H9 (cell line): ENCODE measurements at regions not wholly inside any gene's neighbourhood (a gene's known extent, or its start where the extent isn't known, plus 50 kb on each side); places are given as distances from the start of the nearest gene placed in this dataset.

Experiments used
- DNase-seq: peaks from one replicate; pipeline ENCODE4 v3.0.0-alpha.2; 2017
- H2AFZ ChIP-seq: one replicate; pipeline ENCODE4 v1.6.1; 2013; ENCODE audit warnings: mild to moderate bottlenecking, low read length, control low read depth, moderate library complexity
- H2AK5ac ChIP-seq: 2 replicates; pipeline ENCODE4 v1.6.1; 2013; ENCODE audit warnings: low read length, control low read depth, mixed read lengths; ENCODE audit not compliant: insufficient read length
- H2BK120ac ChIP-seq: one replicate; pipeline ENCODE4 v1.6.1; 2013; ENCODE audit warnings: low read depth, mild to moderate bottlenecking, low read length, control low read depth, inconsistent platforms; ENCODE audit not compliant: poor library complexity, severe bottlenecking
- H2BK12ac ChIP-seq: 2 replicates; pipeline ENCODE4 v1.6.1; 2013; ENCODE audit warnings: low read length, control low read depth, mixed read lengths, low read depth; ENCODE audit not compliant: insufficient read length
- H2BK15ac ChIP-seq: 2 replicates; pipeline ENCODE4 v1.6.1; 2013; ENCODE audit warnings: low read depth, low read length, control low read depth
- H2BK20ac ChIP-seq: one replicate; pipeline ENCODE4 v1.6.1; 2013; ENCODE audit warnings: low read depth, mild to moderate bottlenecking, low read length, control low read depth, inconsistent platforms; ENCODE audit not compliant: poor library complexity, severe bottlenecking
- H2BK5ac ChIP-seq: 2 replicates; pipeline ENCODE4 v1.6.1; 2013; ENCODE audit warnings: low read length, control low read depth, mixed read lengths; ENCODE audit not compliant: insufficient read length
- H3K14ac ChIP-seq: 2 replicates; pipeline ENCODE4 v1.6.1; 2013; ENCODE audit warnings: low read length, control low read depth; ENCODE audit not compliant: insufficient read depth
- H3K18ac ChIP-seq: 2 replicates; pipeline ENCODE4 v1.6.1; 2013; ENCODE audit warnings: low read depth, mild to moderate bottlenecking, mixed read lengths, low read length, control low read depth; ENCODE audit not compliant: insufficient read length
- H3K23ac ChIP-seq: 2 replicates; pipeline ENCODE4 v1.6.1; 2013; ENCODE audit warnings: low read length, control low read depth, mixed read lengths, low read depth; ENCODE audit not compliant: insufficient read length
- H3K23me2 ChIP-seq: 2 replicates; pipeline ENCODE4 v1.6.1; 2013; ENCODE audit warnings: low read depth, mild to moderate bottlenecking, mixed read lengths, low read length, control low read depth; ENCODE audit not compliant: insufficient read length, poor library complexity, severe bottlenecking
- H3K27ac ChIP-seq: 2 replicates; pipeline ENCODE4 v1.5.1; 2013; ENCODE audit warnings: low read length, control low read depth, mixed read lengths, low read depth; ENCODE audit not compliant: insufficient read length
- H3K27me3 ChIP-seq: 2 replicates; pipeline ENCODE4 v1.6.1; 2013; ENCODE audit warnings: low read length, control low read depth, inconsistent platforms; ENCODE audit not compliant: insufficient read depth
- H3K4ac ChIP-seq: 2 replicates; pipeline ENCODE4 v1.6.1; 2013; ENCODE audit warnings: low read depth, mild to moderate bottlenecking, control low read depth, inconsistent platforms, low read length, moderate library complexity
- H3K4me1 ChIP-seq: 2 replicates; pipeline ENCODE4 v1.6.1; 2013; ENCODE audit warnings: low read length, control low read depth, inconsistent platforms; ENCODE audit not compliant: insufficient read depth
- H3K4me2 ChIP-seq: 2 replicates; pipeline ENCODE4 v1.6.1; 2013; ENCODE audit warnings: low read length, control low read depth, mixed read lengths; ENCODE audit not compliant: insufficient read length, insufficient read depth
- H3K56ac ChIP-seq: 2 replicates; pipeline ENCODE4 v1.6.1; 2013; ENCODE audit warnings: low read depth, mild to moderate bottlenecking, mixed read lengths, low read length, control low read depth; ENCODE audit not compliant: insufficient read length
- H3K79me1 ChIP-seq: 2 replicates; pipeline ENCODE4 v1.6.1; 2013; ENCODE audit warnings: low read depth, mild to moderate bottlenecking, moderate library complexity, low read length, control low read depth, inconsistent platforms; ENCODE audit not compliant: insufficient read depth, poor library complexity, severe bottlenecking
- H3K79me2 ChIP-seq: 2 replicates; pipeline ENCODE4 v1.6.1; 2013; ENCODE audit warnings: low read length, control low read depth, inconsistent platforms; ENCODE audit not compliant: insufficient read depth
- H3K9ac ChIP-seq: 2 replicates; pipeline ENCODE4 v1.6.1; 2013; ENCODE audit warnings: low read length, control low read depth, mixed read lengths; ENCODE audit not compliant: insufficient read length; ENCODE audit errors: extremely low read depth
- H3K9me3 ChIP-seq: one replicate; pipeline ENCODE4 v1.6.1; 2013; ENCODE audit warnings: low read depth, low read length, inconsistent platforms; ENCODE audit not compliant: control insufficient read depth
- H3T11ph ChIP-seq: one replicate; pipeline ENCODE4 v1.6.1; 2013; ENCODE audit warnings: mild to moderate bottlenecking, low read length, control low read depth, inconsistent platforms
- H4K20me1 ChIP-seq: one replicate; pipeline ENCODE4 v1.6.1; 2013; ENCODE audit not compliant: control insufficient read depth, insufficient read length, insufficient read depth
- H4K5ac ChIP-seq: 2 replicates; pipeline ENCODE4 v1.6.1; 2013; ENCODE audit warnings: low read depth, mild to moderate bottlenecking, mixed read lengths, low read length, control low read depth; ENCODE audit not compliant: insufficient read length
- H4K8ac ChIP-seq: replicated peaks from 2 replicates; pipeline ENCODE4 v1.6.1; 2013; ENCODE audit warnings: low read length, control low read depth, mixed read lengths, low read depth; ENCODE audit not compliant: insufficient read length
- H4K91ac ChIP-seq: 2 replicates; pipeline ENCODE4 v1.6.1; 2013; ENCODE audit warnings: low read depth, mild to moderate bottlenecking, moderate library complexity, mixed read lengths, low read length, control low read depth; ENCODE audit not compliant: insufficient read length
- H3K27ac Mint-ChIP-seq, 3 experiments: 2 replicates in 2 of 3; 3 replicates in 1 of 3; pipeline ENCODE4 v1.8.0; 2020 to 2021; ENCODE audit warnings: mixed read lengths in 3 of 3, mild to moderate bottlenecking in 1 of 3, moderate library complexity in 1 of 3
- H3K27me3 Mint-ChIP-seq: 2 replicates; pipeline ENCODE4 v1.8.0; 2021; ENCODE audit warnings: low read depth, mild to moderate bottlenecking, moderate library complexity, mixed read lengths
- H3K36me3 Mint-ChIP-seq, 3 experiments: 2 replicates in 2 of 3; 3 replicates in 1 of 3; pipeline ENCODE4 v1.8.0; 2020 to 2021; ENCODE audit warnings: low read depth in 3 of 3, mixed read lengths in 3 of 3; ENCODE audit not compliant: insufficient read depth in 1 of 3
- H3K4me1 Mint-ChIP-seq, 2 experiments: 2 replicates each; pipeline ENCODE4 v1.8.0; 2020; ENCODE audit warnings: mixed read lengths in 2 of 2
- H3K4me3 Mint-ChIP-seq, 2 experiments: 2 replicates in 1 of 2; 3 replicates in 1 of 2; pipeline ENCODE4 v1.8.0; 2020 to 2021; ENCODE audit warnings: mild to moderate bottlenecking in 2 of 2, mixed read lengths in 2 of 2, moderate library complexity in 1 of 2
- H3K9me3 Mint-ChIP-seq, 2 experiments: 2 replicates in 1 of 2; 3 replicates in 1 of 2; pipeline ENCODE4 v1.8.0; 2020; ENCODE audit warnings: mild to moderate bottlenecking in 2 of 2, mixed read lengths in 2 of 2, moderate library complexity in 1 of 2
- CTCF ChIP-seq: fragments of 200-600 bp; sonication (generic); conservative IDR thresholded peaks from 3 replicates; pipeline ENCODE4 v1.8.0; 2021; ENCODE audit warnings: antibody characterized with exemption, mild to moderate bottlenecking
- WGBS: extraction: QIAGEN DNeasy Blood & Tissue Kit; methylation state at CpG from one replicate; pipeline ENCODE4 v1.1.7; 2013; ENCODE audit warnings: missing lambda C conversion rate, low lambda C conversion rate, mixed read lengths; ENCODE audit not compliant: insufficient read length; ENCODE audit errors: extremely low coverage; 5-methylcytosine and 5-hydroxymethylcytosine counted together

GRCh38 chr12:111091051-111091450 lies 170.7 kb upstream of the MYL2 start:
- H3K18ac ChIP-seq: no peak overlapping the region
- H4K20me1 ChIP-seq: no peaks in the 10 kb centered on the region
- H3K23me2 ChIP-seq: no peaks in the 10 kb centered on the region
- no peak overlapping the region for H3K4me2 ChIP-seq
- H3K4me1 Mint-ChIP-seq: peaks cover 6 to 7% of the 10 kb centered on the region in 2 experiments; a peak in 1 of 4 replicates
- no peak overlapping the region for H3K4me3 Mint-ChIP-seq
- no peak for DNase-seq
- no peak for TF ChIP-seq CTCF
- no peak overlapping the region for H2BK15ac ChIP-seq
- H3K9ac ChIP-seq: no peak overlapping the region
- H4K5ac ChIP-seq: no peak overlapping the region
- H2BK5ac ChIP-seq: no peak overlapping the region
- H2BK20ac ChIP-seq: no peak overlapping the region
- no peaks in the 10 kb centered on the region for H3K4me1 ChIP-seq
- no CpG with 5 or more reads among the region's 11 CpGs for WGBS
- H3K79me2 ChIP-seq: no peaks in the 10 kb centered on the region
- no peak overlapping the region for H3K27ac ChIP-seq
- peak overlapping the region in 1 of 3 experiments; percentile 22; a peak in 1 of 7 replicates for H3K27ac Mint-ChIP-seq
- no peak overlapping the region for H2BK12ac ChIP-seq
- H3K4ac ChIP-seq: no peak overlapping the region
- H3K23ac ChIP-seq: no peak overlapping the region
- H2BK120ac ChIP-seq: no peak overlapping the region
- H3K14ac ChIP-seq: 0 out of 2 replicates have a peak overlapping the region, but pooled peaks have one; percentile 22
- H4K8ac ChIP-seq: no peak overlapping the region
- no peaks in the 10 kb centered on the region for H3K9me3 ChIP-seq
- no peaks in the 10 kb centered on the region for H3K9me3 Mint-ChIP-seq
- H3T11ph ChIP-seq: no peak overlapping the region
- no peaks in the 10 kb centered on the region for H3K36me3 Mint-ChIP-seq
- no peaks in the 10 kb centered on the region for H3K27me3 ChIP-seq
- H3K27me3 Mint-ChIP-seq: no peaks in the 10 kb centered on the region; the same call in 1 of the 2 replicates
- no peak overlapping the region for H2AK5ac ChIP-seq
- H2AFZ ChIP-seq: no peak overlapping the region
- H3K79me1 ChIP-seq: no peaks in the 10 kb centered on the region
- no peak overlapping the region for H4K91ac ChIP-seq
- no peak overlapping the region for H3K56ac ChIP-seq
